ENCODE measurements at regions not wholly inside any gene's neighbourhood (a gene's known extent, or its start where the extent isn't known, plus 50 kb on each side); places are given as distances from the start of the nearest gene placed in this dataset.
A peak's percentile ranks its signal among the peaks of the same experiment; 100 is the strongest.

- DNase-seq (ENCODE audit: low read depth), result no peak
Measured at GRCh38 chr2:94939349-94939748, 68.1 kb downstream of the TEKT4 start.

- no peak for DNase-seq (ENCODE audit: low read depth)
Measured at GRCh38 chr2:94947097-94948016, 76.1 kb downstream of the TEKT4 start.

- no peak for DNase-seq (ENCODE audit: low read depth)
Measured at GRCh38 chr2:94955702-94956101, 69.8 kb upstream of the MAL start.

- DNase-seq (ENCODE audit: low read depth), result peak; percentile 54
Measured at GRCh38 chr2:94956797-94957391, 68.6 kb upstream of the MAL start.

- DNase-seq (ENCODE audit: low read depth), result no peak
Measured at GRCh38 chr2:94958245-94958644, 67.3 kb upstream of the MAL start.

GRCh38 chr2:94960266-94960665 is 65.2 kb upstream of the MAL start:
- DNase-seq (ENCODE audit: low read depth), result no peak

GRCh38 chr2:94960751-94961150 is 64.8 kb upstream of the MAL start:
- DNase-seq (ENCODE audit: low read depth), result no peak

- no peak for DNase-seq (ENCODE audit: low read depth)
Measured at GRCh38 chr2:94964193-94964592, 61.3 kb upstream of the MAL start.

GRCh38 chr2:94966689-94967088 is 58.8 kb upstream of the MAL start:
- DNase-seq (ENCODE audit: low read depth), result no peak

GRCh38 chr2:94970353-94970752 is 55.2 kb upstream of the MAL start:
- no peak for DNase-seq (ENCODE audit: low read depth)
